Body of pancreas (tissue), 4 donors: ENCODE measurements at regions not wholly inside any gene's neighbourhood (a gene's known extent, or its start where the extent isn't known, plus 50 kb on each side); places are given as distances from the start of the nearest gene placed in this dataset.

ENCODE experiments used
- CTCF ChIP-seq, 7 experiments: fragments of 450-650 bp in 4 of 7; fragments of 200-600 bp in 3 of 7; sonication (generic) in 3 of 7; IDR thresholded peaks; one replicate each; pipeline ENCODE4 v1.5.1; 2016 to 2019; ENCODE audit warnings: antibody characterized with exemption in 7 of 7
- POLR2A ChIP-seq, 3 donors: fragments of 450-650 bp; IDR thresholded peaks; one replicate each; pipeline ENCODE4 v1.6.1; 2016; ENCODE audit warnings: antibody characterized with exemption in 3 of 3, mild to moderate bottlenecking in 2 of 3

DNA sequence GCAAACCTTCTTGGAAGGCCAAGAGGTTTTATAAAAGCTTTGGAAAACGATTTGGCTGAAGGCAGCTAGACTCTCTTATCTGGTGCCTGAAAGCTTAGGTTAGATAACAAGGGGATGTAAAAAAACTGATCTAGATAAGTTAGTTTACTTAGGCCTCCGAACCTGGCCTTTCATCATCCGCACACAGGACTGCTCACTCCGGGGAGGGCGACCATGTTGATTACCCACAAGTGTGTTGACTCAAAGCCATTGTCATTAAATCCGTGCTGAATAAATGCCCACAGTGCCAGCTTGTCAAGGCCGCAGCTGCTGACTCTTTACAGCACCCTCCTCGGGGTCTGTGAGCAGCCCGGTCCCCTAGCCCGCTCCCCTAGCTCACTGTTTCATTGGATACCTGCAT lies 112.3 kb downstream of the ZFAND4 start:
- TF ChIP-seq CTCF (IDR thresholded peaks at IDR 0.05) (no peak), POLR2A (IDR thresholded peaks at IDR 0.05) (no peak)
